Tibial nerve (tissue), 4 donors: ENCODE measurements at regions not wholly inside any gene's neighbourhood (a gene's known extent, or its start where the extent isn't known, plus 50 kb on each side); places are given as distances from the start of the nearest gene placed in this dataset.

Experiments
- CTCF ChIP-seq, 5 experiments: fragments of 200-600 bp in 3 of 5; fragments of 450-650 bp in 2 of 5; sonication (generic) in 3 of 5; IDR thresholded peaks; one replicate each; pipeline ENCODE4 v1.5.1; 2016 to 2019; ENCODE audit warnings: antibody characterized with exemption in 5 of 5, mild to moderate bottlenecking in 3 of 5, moderate library complexity in 2 of 5
- EP300 ChIP-seq, 2 donors: sonication (generic); formaldehyde crosslinking; IDR thresholded peaks; one replicate each; pipeline ENCODE4 v1.6.1; 2017; ENCODE audit warnings: antibody characterized with exemption in 2 of 2, mild to moderate bottlenecking in 1 of 2
- POLR2A ChIP-seq, 2 donors: fragments of 450-650 bp; IDR thresholded peaks; one replicate each; pipeline ENCODE4 v1.6.1; 2017; ENCODE audit warnings: antibody characterized with exemption in 2 of 2, mild to moderate bottlenecking in 2 of 2, moderate library complexity in 2 of 2

DNA sequence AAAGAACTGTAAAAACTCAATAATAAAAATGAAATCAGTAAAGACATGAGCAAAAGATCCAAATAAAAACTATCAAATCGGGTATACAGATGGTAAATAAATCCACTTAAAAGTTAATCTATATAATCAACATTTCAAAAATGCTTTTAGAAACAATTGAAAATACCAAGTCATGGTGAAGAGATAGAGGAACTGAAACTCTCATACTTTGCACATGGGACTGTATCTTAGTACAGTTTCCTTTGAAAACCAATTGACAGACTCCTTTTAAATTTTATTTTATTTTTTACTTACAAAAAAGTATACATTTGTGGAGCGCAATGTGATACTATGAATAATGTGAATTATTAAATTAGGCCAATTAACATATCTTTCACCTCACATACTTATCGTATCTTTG lies 98.6 kb upstream of the FAR2 start:
- no peak for TF ChIP-seq EP300 (IDR thresholded peaks at IDR 0.05)
- no peak for TF ChIP-seq CTCF (IDR thresholded peaks at IDR 0.05)
- no peak for TF ChIP-seq POLR2A (IDR thresholded peaks at IDR 0.05)
